GM12873 (cell line): ENCODE measurements at regions not wholly inside any gene's neighbourhood (a gene's known extent, or its start where the extent isn't known, plus 50 kb on each side); places are given as distances from the start of the nearest gene placed in this dataset.

ENCODE experiments used
- TF ChIP-seq, protein P1 (sequence below): IDR thresholded peaks from 2 replicates; pipeline ENCODE4 v1.5.1; 2012; ENCODE audit warnings: low read depth, mild to moderate bottlenecking, moderate library complexity, low read length, control low read depth; ENCODE audit not compliant: insufficient read depth; ENCODE audit errors: missing control alignments

- TF ChIP-seq, protein P1, sequence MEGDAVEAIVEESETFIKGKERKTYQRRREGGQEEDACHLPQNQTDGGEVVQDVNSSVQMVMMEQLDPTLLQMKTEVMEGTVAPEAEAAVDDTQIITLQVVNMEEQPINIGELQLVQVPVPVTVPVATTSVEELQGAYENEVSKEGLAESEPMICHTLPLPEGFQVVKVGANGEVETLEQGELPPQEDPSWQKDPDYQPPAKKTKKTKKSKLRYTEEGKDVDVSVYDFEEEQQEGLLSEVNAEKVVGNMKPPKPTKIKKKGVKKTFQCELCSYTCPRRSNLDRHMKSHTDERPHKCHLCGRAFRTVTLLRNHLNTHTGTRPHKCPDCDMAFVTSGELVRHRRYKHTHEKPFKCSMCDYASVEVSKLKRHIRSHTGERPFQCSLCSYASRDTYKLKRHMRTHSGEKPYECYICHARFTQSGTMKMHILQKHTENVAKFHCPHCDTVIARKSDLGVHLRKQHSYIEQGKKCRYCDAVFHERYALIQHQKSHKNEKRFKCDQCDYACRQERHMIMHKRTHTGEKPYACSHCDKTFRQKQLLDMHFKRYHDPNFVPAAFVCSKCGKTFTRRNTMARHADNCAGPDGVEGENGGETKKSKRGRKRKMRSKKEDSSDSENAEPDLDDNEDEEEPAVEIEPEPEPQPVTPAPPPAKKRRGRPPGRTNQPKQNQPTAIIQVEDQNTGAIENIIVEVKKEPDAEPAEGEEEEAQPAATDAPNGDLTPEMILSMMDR, result no peak
These were observed 1017.4 kb downstream of the SQOR start for GRCh38 chr15:46652266-46652665.

GRCh38 chr15:46654993-46655392 is 1020.2 kb downstream of the SQOR start:
- TF ChIP-seq, protein P1, result no peak

DNA sequence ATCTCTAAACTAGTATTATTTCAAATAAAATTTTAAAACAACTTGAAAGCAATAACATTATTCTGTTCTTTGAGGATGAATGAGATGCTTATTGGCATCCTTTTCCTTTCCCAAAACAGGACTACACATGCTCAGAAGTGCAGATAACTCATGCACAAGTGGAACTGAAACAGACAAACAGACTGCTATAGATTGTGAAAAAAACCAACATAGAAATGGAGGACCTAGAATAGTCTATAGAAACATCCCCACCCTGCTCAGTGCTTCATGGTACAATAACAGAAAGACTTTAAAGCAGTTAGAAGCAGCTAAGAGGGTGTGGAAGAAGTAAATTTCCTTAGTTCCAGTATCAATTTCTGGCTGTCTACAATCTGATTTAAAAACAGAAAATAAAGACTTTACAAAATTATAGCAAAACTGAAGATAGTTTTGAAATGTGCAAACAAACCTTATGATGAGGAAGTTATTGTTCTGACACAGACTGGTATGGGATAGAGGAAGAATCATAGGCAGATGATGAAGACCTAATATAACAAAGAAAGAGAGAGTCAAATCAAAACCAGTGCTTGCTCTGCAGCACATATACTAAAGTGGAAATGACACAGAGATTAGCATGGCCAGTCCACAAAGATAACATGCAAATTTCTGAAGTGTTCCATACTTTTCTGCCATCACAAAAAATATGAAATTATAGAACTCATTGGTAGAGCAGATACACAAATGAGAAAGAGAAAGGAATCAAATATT is 1025.4 kb downstream of the SQOR start:
- TF ChIP-seq, protein P1, result no peak

DNA sequence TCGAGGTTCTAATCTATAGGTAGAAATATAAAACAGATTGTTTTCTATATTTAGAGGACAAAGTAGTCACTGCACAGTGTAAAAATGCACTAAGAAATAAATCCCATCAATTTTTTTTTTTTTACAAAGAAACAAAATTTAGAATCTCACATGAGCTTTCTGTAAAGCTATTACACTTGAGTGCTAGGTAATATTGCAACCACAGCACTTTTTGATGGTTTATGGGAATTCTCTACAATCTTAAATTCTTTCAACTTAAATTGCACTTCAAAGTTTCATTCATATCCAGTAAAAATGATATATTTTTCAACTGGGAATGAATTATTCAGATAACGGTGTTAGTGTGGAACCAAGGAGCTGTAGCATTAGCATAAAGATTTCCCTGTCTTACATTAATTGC is 1035.4 kb downstream of the SQOR start:
- TF ChIP-seq, protein P1, result no peak

- TF ChIP-seq, protein P1, result no peak
These were observed 1036.5 kb downstream of the SQOR start for GRCh38 chr15:46671336-46671735.

DNA sequence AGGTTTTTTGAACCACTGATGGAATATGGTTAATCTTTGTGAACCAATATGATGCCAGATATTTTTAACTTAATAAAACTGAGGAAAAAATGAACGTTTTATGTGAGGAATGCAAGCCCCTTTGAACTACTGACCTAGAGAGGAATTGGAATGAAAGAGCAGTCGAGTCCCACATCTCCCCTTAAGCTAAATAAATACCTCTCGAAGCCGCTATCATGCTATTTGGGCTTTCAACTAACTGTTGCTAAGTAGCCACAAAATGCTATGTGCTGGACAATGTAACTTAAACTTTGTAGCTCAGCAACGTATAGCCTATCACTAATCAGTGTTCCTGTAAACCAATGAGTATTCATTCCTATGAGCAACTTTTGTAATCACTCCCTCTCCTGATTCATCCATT is 1037.2 kb downstream of the SQOR start:
- TF ChIP-seq, protein P1, result no peak

DNA sequence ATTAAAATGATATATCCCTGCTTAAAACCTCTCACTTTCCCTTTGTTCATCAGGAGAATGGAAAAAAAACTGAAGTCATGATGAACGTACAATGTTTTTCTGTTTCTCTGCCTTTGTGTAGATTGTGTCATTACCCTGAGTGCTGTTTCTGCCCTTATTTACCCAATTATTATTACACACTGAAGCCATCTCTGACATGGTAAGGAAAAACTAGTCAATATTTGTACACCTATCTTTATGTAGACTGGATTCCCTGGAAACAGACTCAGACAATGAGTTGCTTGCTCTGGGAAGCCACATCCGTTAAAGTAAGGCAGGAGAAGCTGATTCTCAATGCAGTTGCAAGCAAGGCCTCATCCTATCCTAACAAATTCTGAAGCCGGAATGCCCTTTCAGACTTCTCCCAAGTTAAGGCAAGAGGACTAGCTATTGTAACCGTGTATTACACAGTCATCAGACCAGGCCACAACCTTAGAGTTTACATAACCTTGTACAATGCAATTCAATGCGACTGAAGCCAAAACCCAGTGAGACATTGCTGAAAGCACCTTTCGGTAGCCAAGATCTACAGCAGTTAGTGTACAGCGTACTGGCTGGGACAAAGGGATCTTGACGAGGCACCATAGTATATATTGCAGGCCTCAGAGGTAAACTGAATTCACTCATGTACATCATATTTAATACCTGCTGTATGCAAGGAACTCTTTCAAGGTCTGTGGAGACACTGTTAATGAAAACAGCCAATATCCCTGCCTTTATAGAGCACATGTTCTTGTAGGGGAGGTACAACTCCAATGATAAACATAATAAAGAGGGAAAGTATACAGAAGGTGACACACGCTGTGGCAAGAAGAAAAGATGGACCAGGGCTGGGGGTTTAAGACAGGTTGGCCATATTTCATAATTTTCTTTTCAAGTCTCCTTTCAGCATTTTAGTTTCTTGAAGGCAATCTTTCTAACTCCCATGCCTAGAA is 1040.8 kb upstream of the SEMA6D start:
- TF ChIP-seq, protein P1, result no peak
